ENCODE measurements at regions not wholly inside any gene's neighbourhood (a gene's known extent, or its start where the extent isn't known, plus 50 kb on each side); places are given as distances from the start of the nearest gene placed in this dataset.

DNA sequence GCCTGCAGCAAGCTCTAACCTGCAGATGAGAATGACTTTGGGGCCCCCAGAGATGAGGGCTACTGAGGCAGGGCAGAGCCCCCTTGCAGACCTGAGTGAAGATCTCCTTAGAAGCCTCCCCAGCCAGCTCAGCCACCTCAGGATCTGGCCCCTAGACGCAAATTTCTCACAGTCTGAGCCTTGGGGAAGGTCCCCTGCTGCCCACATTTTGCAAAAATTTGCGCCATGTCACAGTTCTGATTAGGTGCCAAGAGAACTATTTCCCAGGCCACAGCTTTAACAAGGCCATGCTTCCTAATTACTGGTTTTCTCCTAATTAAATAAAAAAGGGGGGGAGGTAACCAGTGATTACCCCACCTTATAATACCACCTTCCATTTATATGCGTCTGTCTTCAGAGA lies 81.0 kb upstream of the HES1 start:
- TF ChIP-seq, protein P1, sequence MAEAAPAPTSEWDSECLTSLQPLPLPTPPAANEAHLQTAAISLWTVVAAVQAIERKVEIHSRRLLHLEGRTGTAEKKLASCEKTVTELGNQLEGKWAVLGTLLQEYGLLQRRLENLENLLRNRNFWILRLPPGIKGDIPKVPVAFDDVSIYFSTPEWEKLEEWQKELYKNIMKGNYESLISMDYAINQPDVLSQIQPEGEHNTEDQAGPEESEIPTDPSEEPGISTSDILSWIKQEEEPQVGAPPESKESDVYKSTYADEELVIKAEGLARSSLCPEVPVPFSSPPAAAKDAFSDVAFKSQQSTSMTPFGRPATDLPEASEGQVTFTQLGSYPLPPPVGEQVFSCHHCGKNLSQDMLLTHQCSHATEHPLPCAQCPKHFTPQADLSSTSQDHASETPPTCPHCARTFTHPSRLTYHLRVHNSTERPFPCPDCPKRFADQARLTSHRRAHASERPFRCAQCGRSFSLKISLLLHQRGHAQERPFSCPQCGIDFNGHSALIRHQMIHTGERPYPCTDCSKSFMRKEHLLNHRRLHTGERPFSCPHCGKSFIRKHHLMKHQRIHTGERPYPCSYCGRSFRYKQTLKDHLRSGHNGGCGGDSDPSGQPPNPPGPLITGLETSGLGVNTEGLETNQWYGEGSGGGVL (tag by site-specific recombination; IDR thresholded peaks at IDR 0.05) = no peak
- TF ChIP-seq ZNF292 (tag by site-specific recombination; IDR thresholded peaks at IDR 0.05; ENCODE audit: borderline replicate concordance, low read depth) = no peak
- TF ChIP-seq, protein P2, sequence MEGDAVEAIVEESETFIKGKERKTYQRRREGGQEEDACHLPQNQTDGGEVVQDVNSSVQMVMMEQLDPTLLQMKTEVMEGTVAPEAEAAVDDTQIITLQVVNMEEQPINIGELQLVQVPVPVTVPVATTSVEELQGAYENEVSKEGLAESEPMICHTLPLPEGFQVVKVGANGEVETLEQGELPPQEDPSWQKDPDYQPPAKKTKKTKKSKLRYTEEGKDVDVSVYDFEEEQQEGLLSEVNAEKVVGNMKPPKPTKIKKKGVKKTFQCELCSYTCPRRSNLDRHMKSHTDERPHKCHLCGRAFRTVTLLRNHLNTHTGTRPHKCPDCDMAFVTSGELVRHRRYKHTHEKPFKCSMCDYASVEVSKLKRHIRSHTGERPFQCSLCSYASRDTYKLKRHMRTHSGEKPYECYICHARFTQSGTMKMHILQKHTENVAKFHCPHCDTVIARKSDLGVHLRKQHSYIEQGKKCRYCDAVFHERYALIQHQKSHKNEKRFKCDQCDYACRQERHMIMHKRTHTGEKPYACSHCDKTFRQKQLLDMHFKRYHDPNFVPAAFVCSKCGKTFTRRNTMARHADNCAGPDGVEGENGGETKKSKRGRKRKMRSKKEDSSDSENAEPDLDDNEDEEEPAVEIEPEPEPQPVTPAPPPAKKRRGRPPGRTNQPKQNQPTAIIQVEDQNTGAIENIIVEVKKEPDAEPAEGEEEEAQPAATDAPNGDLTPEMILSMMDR (tag by site-specific recombination; IDR thresholded peaks at IDR 0.05) = no peak

Data from HEK293 (cell line).